Thoracic aorta (tissue), 2 donors: ENCODE measurements at regions not wholly inside any gene's neighbourhood (a gene's known extent, or its start where the extent isn't known, plus 50 kb on each side); places are given as distances from the start of the nearest gene placed in this dataset.
A peak's percentile ranks its signal among the peaks of the same experiment; 100 is the strongest.

ENCODE experiments used
- ATAC-seq: fragments of 150-250 bp; one replicate; pipeline ENCODE4 v1.8.0; 2017; ENCODE audit warnings: low read depth; ENCODE audit not compliant: insufficient number of reproducible peaks, low FRiP score
- DNase-seq: peaks from one replicate; pipeline ENCODE4 v3.0.0-alpha.2; 2020; ENCODE audit warnings: low spot score
- H3K27ac ChIP-seq, 2 donors: fragments of 200-600 bp; sonication (generic); 1 replicate in 1 of 2; 2 replicates in 1 of 2; pipeline ENCODE4 v1.5.1; 2016; ENCODE audit warnings: mild to moderate bottlenecking in 2 of 2, moderate library complexity in 2 of 2
- H3K27me3 ChIP-seq: fragments of 200-600 bp; sonication (generic); replicated peaks from 2 replicates; pipeline ENCODE4 v1.6.0; 2016; ENCODE audit warnings: mild to moderate bottlenecking; ENCODE audit not compliant: insufficient read depth
- H3K36me3 ChIP-seq: fragments of 200-600 bp; sonication (generic); one replicate; pipeline ENCODE4 v1.5.1; 2016
- H3K4me1 ChIP-seq, 2 donors: fragments of 200-600 bp; sonication (generic); 1 replicate in 1 of 2; 2 replicates in 1 of 2; pipeline versions ENCODE4 v1.5.1 to v1.6.0; 2016; ENCODE audit warnings: low read depth in 2 of 2, mild to moderate bottlenecking in 1 of 2; ENCODE audit not compliant: control insufficient read depth in 1 of 2
- H3K4me3 ChIP-seq: fragments of 200-600 bp; sonication (generic); 2 replicates; pipeline ENCODE4 v1.5.1; 2016; ENCODE audit warnings: mild to moderate bottlenecking
- H3K9me3 ChIP-seq: fragments of 200-600 bp; sonication (generic); 2 replicates; pipeline ENCODE4 v1.5.1; 2016
- TF ChIP-seq, protein P1 (sequence below): fragments of 200-600 bp; sonication (generic); IDR thresholded peaks from one replicate; pipeline ENCODE4 v1.5.1; 2019; ENCODE audit warnings: antibody characterized with exemption

DNA sequence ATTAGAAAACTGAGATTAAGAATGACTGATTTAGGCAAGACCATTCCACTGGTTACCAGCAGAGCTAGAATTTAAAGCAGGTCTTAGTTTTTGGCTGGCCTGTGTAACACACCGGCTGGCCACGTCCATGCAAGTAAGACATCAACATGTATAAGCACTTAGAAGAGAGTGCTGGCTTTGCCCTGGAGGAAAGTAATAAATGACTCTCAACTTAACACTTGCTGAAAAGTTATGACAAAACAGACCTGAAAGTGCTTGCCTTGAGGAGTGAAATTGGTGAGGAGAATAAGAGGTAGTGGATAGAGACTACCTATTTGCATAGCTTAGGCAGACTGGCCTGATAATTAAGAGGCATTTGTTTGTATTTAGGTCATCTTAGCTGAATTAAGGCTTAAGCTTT lies 165.7 kb upstream of the KCNJ3 start:
- TF ChIP-seq, protein P1, sequence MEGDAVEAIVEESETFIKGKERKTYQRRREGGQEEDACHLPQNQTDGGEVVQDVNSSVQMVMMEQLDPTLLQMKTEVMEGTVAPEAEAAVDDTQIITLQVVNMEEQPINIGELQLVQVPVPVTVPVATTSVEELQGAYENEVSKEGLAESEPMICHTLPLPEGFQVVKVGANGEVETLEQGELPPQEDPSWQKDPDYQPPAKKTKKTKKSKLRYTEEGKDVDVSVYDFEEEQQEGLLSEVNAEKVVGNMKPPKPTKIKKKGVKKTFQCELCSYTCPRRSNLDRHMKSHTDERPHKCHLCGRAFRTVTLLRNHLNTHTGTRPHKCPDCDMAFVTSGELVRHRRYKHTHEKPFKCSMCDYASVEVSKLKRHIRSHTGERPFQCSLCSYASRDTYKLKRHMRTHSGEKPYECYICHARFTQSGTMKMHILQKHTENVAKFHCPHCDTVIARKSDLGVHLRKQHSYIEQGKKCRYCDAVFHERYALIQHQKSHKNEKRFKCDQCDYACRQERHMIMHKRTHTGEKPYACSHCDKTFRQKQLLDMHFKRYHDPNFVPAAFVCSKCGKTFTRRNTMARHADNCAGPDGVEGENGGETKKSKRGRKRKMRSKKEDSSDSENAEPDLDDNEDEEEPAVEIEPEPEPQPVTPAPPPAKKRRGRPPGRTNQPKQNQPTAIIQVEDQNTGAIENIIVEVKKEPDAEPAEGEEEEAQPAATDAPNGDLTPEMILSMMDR = no peak

DNA sequence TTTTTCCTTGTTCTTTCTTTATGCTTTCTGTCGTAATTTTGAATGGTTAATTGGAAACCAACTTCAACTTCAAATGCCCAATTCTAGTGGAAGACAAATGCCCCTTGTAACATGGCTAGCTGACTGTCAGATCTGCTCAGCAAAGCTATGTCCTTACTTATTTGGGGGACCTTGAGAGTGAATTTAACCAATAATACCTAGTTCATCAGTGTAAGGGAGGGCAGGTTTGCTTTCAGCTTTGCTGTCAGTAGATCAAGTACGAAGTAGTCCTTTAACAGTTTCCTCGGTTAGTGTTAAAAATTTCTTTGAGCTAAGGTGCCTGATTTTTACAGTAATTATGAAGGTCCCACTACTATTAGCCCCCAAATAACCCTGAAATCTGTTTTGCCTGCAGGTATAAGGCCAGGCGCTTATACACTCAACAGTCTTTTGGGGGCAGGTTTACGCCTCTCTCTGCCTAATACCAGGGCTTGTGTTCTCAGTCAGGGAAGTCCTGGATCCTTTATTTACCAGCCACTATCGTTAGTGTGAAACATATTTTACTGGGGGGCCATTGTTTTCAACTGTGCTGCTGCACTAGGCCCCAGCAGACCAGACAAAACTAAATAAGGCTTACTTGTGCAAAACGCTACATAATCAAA lies 165.1 kb upstream of the KCNJ3 start:
- ATAC-seq (no peak), DNase-seq (no peak)
- Histone ChIP-seq H3K36me3 (no peaks in the 10 kb centered on the region), H3K4me3 (no peak overlapping the region), H3K27me3 (no peaks in the 10 kb centered on the region), H3K27ac (no peak overlapping the region), H3K4me1 (peaks cover 7 to 36% of the 10 kb centered on the region in 2 donors), H3K9me3 (no peaks in the 10 kb centered on the region)
- TF ChIP-seq, protein P1 = no peak

More for the DNA sequence above, 165.7 kb upstream of the KCNJ3 start:
- no peaks in the 10 kb centered on the region for H3K36me3 ChIP-seq
- DNase-seq (no peak), ATAC-seq (no peak)
- H3K4me3 ChIP-seq = no peak overlapping the region
- peaks cover 7 to 30% of the 10 kb centered on the region in 2 donors for H3K4me1 ChIP-seq
- H3K27me3 ChIP-seq = no peaks in the 10 kb centered on the region
- H3K27ac ChIP-seq = peak overlapping the region; percentile 0 to 36
- H3K9me3 ChIP-seq = no peaks in the 10 kb centered on the region

DNA sequence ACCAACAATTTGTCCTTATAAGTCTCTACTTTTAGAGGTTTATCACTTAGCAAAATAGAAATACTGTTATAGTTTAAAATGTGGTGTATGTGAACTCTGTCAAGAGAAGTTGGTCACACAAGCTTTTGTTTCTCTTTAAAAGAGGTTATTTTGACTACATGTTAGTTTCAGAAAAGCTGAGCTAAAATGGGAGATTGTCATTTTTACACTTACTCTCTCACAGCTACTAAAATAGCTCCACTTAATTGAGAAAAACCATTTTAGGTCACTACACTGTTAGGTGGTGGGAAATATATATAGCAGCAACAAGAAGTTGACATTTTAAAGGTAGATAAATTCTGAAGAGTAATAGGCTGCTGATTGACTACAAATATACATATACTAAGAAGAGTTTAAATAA lies 161.5 kb upstream of the KCNJ3 start:
- H3K27ac ChIP-seq = no peak overlapping the region
- ATAC-seq (no peak), DNase-seq (no peak)
- no peaks in the 10 kb centered on the region for H3K36me3 ChIP-seq
- H3K4me3 ChIP-seq = no peak overlapping the region
- no peaks in the 10 kb centered on the region for H3K9me3 ChIP-seq
- H3K27me3 ChIP-seq = no peaks in the 10 kb centered on the region
- peaks cover 7 to 29% of the 10 kb centered on the region in 2 donors for H3K4me1 ChIP-seq
- TF ChIP-seq, protein P1 = no peak

DNA sequence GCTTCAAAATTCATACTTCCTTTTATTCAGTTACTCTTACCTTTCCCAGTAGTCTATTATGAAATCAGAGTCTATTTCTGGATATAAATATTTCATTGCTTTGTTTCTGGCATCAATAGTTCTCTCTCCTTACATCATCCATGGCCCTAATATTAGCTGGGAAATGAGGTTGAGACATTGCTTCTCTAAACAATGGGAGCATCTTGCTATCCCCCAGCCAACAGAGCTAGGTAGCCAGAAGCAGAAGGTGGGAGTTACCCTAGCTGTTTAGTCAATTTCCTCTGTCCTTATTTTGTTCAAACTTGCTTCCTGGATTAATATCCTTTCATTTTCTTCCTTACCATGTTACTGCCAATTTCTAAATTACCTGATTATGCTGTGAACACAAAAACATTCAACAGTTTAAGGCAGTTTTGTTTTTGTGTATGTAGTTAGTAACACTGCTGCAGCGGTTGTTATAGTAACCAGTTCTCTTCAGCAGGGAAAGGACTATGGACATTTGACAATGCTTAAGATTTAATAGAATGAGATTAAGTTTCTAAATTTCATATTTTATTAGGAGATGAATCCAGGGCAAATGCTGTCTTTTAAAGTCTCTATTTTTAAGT lies 160.5 kb upstream of the KCNJ3 start:
- Histone ChIP-seq H3K27ac (no peak overlapping the region), H3K9me3 (no peaks in the 10 kb centered on the region), H3K27me3 (no peaks in the 10 kb centered on the region), H3K4me1 (peaks cover 4 to 19% of the 10 kb centered on the region in 2 donors), H3K4me3 (no peak overlapping the region), H3K36me3 (no peaks in the 10 kb centered on the region)
- ATAC-seq (peak; percentile 23), DNase-seq (no peak)
- TF ChIP-seq, protein P1 = no peak

DNA sequence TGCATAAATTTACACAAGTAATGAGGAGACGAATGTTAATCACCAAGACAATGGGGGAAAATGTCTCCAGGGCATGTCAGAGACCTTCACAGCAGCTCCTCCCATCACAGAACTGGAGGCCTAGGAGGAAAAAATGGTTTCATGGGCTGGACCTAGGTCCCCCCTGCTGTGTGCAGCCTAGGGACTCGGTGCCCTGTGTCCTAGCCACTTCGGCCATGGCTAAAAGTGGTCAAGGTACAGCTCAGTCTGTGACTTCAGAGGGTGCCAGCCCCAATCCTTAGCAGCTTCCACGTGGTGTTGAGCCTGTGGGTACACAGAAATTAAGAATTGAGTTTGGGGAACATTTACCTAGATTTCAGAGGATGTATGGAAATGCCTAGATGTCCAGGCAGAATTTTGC lies 152.2 kb upstream of the KCNJ3 start:
- Histone ChIP-seq H3K4me3 (no peak overlapping the region), H3K27ac (no peak overlapping the region), H3K27me3 (no peaks in the 10 kb centered on the region), H3K36me3 (no peaks in the 10 kb centered on the region), H3K4me1 (peaks cover 3 to 13% of the 10 kb centered on the region in 2 donors), H3K9me3 (no peaks in the 10 kb centered on the region)
- no peak for ATAC-seq
- no peak for DNase-seq
- TF ChIP-seq, protein P1 = no peak
